Activated naive CD8-positive, alpha-beta T cell treated with anti-CD3 and anti-CD28 coated beads, Interleukin-2, amount 50 U/mL, for 24 hours (primary cell): ENCODE measurements at regions not wholly inside any gene's neighbourhood (a gene's known extent, or its start where the extent isn't known, plus 50 kb on each side); places are given as distances from the start of the nearest gene placed in this dataset.

Source experiments
- ATAC-seq: fragments of 150-1000 bp; cut with Tn5 transposase; one replicate; pipeline ENCODE4 v1.10.0; 2021
- DNase-seq: peaks from one replicate; pipeline ENCODE4 v3.0.0; 2021
- H3K27ac Mint-ChIP-seq: one replicate; pipeline ENCODE4 v1.8.0; 2021; ENCODE audit warnings: mild to moderate bottlenecking, mixed read lengths
- H3K27me3 Mint-ChIP-seq: one replicate; pipeline ENCODE4 v1.8.0; 2021; ENCODE audit warnings: mixed read lengths
- H3K36me3 Mint-ChIP-seq: one replicate; pipeline ENCODE4 v1.8.0; 2021; ENCODE audit warnings: low read depth, mixed read lengths
- H3K4me1 Mint-ChIP-seq: one replicate; pipeline ENCODE4 v1.8.0; 2021; ENCODE audit warnings: mixed read lengths
- H3K4me3 Mint-ChIP-seq: one replicate; pipeline ENCODE4 v1.8.0; 2021; ENCODE audit warnings: mild to moderate bottlenecking, moderate library complexity, mixed read lengths
- H3K9me3 Mint-ChIP-seq: one replicate; pipeline ENCODE4 v1.8.0; 2021; ENCODE audit warnings: mixed read lengths

GRCh38 chr15:61457050-61457733 lies 228.1 kb upstream of the RORA start:
- DNase-seq (no peak), ATAC-seq (no peak)
- Mint-ChIP-seq H3K4me3 (no peak overlapping the region), H3K27me3 (peaks cover 12% of the 10 kb centered on the region), H3K4me1 (no peaks in the 10 kb centered on the region), H3K36me3 (no peaks in the 10 kb centered on the region), H3K27ac (no peak overlapping the region), H3K9me3 (no peaks in the 10 kb centered on the region)

- peaks cover 5% of the 10 kb centered on the region for H3K27me3 Mint-ChIP-seq
- DNase-seq, result no peak
- no peak for ATAC-seq
- no peak overlapping the region for H3K27ac Mint-ChIP-seq
- no peaks in the 10 kb centered on the region for H3K36me3 Mint-ChIP-seq
- H3K9me3 Mint-ChIP-seq, result no peaks in the 10 kb centered on the region
- H3K4me3 Mint-ChIP-seq, result no peak overlapping the region
- no peaks in the 10 kb centered on the region for H3K4me1 Mint-ChIP-seq
These were observed 220.1 kb upstream of the RORA start for GRCh38 chr15:61449186-61449702.

- DNase-seq, result no peak
- no peak overlapping the region for H3K4me3 Mint-ChIP-seq
- H3K9me3 Mint-ChIP-seq, result no peaks in the 10 kb centered on the region
- no peaks in the 10 kb centered on the region for H3K36me3 Mint-ChIP-seq
- H3K4me1 Mint-ChIP-seq, result no peaks in the 10 kb centered on the region
- no peak overlapping the region for H3K27ac Mint-ChIP-seq
- H3K27me3 Mint-ChIP-seq, result peaks cover 9% of the 10 kb centered on the region
- ATAC-seq, result no peak
These were observed 218.9 kb upstream of the RORA start for GRCh38 chr15:61447981-61448380.

GRCh38 chr15:61444585-61444984 lies 215.5 kb upstream of the RORA start:
- H3K9me3 Mint-ChIP-seq, result no peaks in the 10 kb centered on the region
- ATAC-seq, result no peak

GRCh38 chr15:61442821-61443220 lies 213.7 kb upstream of the RORA start:
- Mint-ChIP-seq H3K36me3 (no peaks in the 10 kb centered on the region), H3K9me3 (no peaks in the 10 kb centered on the region), H3K4me3 (no peak overlapping the region), H3K27ac (no peak overlapping the region), H3K4me1 (no peaks in the 10 kb centered on the region), H3K27me3 (peaks cover 13% of the 10 kb centered on the region)
- ATAC-seq, result no peak
- no peak for DNase-seq

More at GRCh38 chr15:61444585-61444984, 215.5 kb upstream of the RORA start:
- H3K4me1 Mint-ChIP-seq, result no peaks in the 10 kb centered on the region
- peaks cover 13% of the 10 kb centered on the region for H3K27me3 Mint-ChIP-seq
- no peak overlapping the region for H3K27ac Mint-ChIP-seq
- no peak overlapping the region for H3K4me3 Mint-ChIP-seq
- H3K36me3 Mint-ChIP-seq, result no peaks in the 10 kb centered on the region
- no peak for DNase-seq

GRCh38 chr15:61441891-61442290 lies 212.8 kb upstream of the RORA start:
- peaks cover 13% of the 10 kb centered on the region for H3K27me3 Mint-ChIP-seq
- H3K9me3 Mint-ChIP-seq, result no peaks in the 10 kb centered on the region
- no peak overlapping the region for H3K4me3 Mint-ChIP-seq
- no peaks in the 10 kb centered on the region for H3K4me1 Mint-ChIP-seq
- ATAC-seq (no peak), DNase-seq (no peak)
- H3K36me3 Mint-ChIP-seq, result no peaks in the 10 kb centered on the region
- H3K27ac Mint-ChIP-seq, result no peak overlapping the region

- Mint-ChIP-seq H3K36me3 (no peaks in the 10 kb centered on the region), H3K4me3 (no peak overlapping the region), H3K27ac (no peak overlapping the region), H3K9me3 (no peaks in the 10 kb centered on the region), H3K4me1 (no peaks in the 10 kb centered on the region), H3K27me3 (peaks cover 8% of the 10 kb centered on the region)
- DNase-seq (no peak), ATAC-seq (no peak)
These were observed 197.4 kb upstream of the RORA start for GRCh38 chr15:61426466-61426865.

GRCh38 chr15:61425934-61426333 lies 196.8 kb upstream of the RORA start:
- peaks cover 8% of the 10 kb centered on the region for H3K27me3 Mint-ChIP-seq
- H3K9me3 Mint-ChIP-seq, result no peaks in the 10 kb centered on the region
- ATAC-seq, result no peak
- H3K4me1 Mint-ChIP-seq, result no peaks in the 10 kb centered on the region
- H3K27ac Mint-ChIP-seq, result no peak overlapping the region
- no peaks in the 10 kb centered on the region for H3K36me3 Mint-ChIP-seq
- no peak for DNase-seq
- H3K4me3 Mint-ChIP-seq, result no peak overlapping the region

- H3K27ac Mint-ChIP-seq, result no peak overlapping the region
- no peaks in the 10 kb centered on the region for H3K9me3 Mint-ChIP-seq
- H3K27me3 Mint-ChIP-seq, result peaks cover 10% of the 10 kb centered on the region
- no peaks in the 10 kb centered on the region for H3K36me3 Mint-ChIP-seq
- no peak overlapping the region for H3K4me3 Mint-ChIP-seq
- no peak for ATAC-seq
- DNase-seq, result no peak
- no peaks in the 10 kb centered on the region for H3K4me1 Mint-ChIP-seq
These were observed 193.7 kb upstream of the RORA start for GRCh38 chr15:61422773-61423172.

GRCh38 chr15:61421938-61422337 lies 192.8 kb upstream of the RORA start:
- Mint-ChIP-seq H3K4me3 (no peak overlapping the region), H3K36me3 (no peaks in the 10 kb centered on the region), H3K27me3 (peaks cover 10% of the 10 kb centered on the region), H3K9me3 (no peaks in the 10 kb centered on the region), H3K4me1 (no peaks in the 10 kb centered on the region), H3K27ac (no peak overlapping the region)
- ATAC-seq, result no peak
- DNase-seq, result no peak

GRCh38 chr15:61421470-61421869 lies 192.4 kb upstream of the RORA start:
- Mint-ChIP-seq H3K4me3 (no peak overlapping the region), H3K4me1 (no peaks in the 10 kb centered on the region), H3K9me3 (no peaks in the 10 kb centered on the region), H3K36me3 (no peaks in the 10 kb centered on the region), H3K27ac (no peak overlapping the region), H3K27me3 (peaks cover 10% of the 10 kb centered on the region)
- ATAC-seq (no peak), DNase-seq (no peak)

GRCh38 chr15:61420546-61420945 lies 191.4 kb upstream of the RORA start:
- Mint-ChIP-seq H3K4me1 (no peaks in the 10 kb centered on the region), H3K4me3 (no peak overlapping the region), H3K9me3 (no peaks in the 10 kb centered on the region), H3K27ac (no peak overlapping the region), H3K36me3 (no peaks in the 10 kb centered on the region), H3K27me3 (peaks cover 9% of the 10 kb centered on the region)
- DNase-seq (no peak), ATAC-seq (no peak)

GRCh38 chr15:61415617-61416120 lies 186.6 kb upstream of the RORA start:
- DNase-seq (no peak), ATAC-seq (no peak)
- Mint-ChIP-seq H3K4me3 (no peak overlapping the region), H3K4me1 (no peaks in the 10 kb centered on the region), H3K27me3 (peaks cover 12% of the 10 kb centered on the region), H3K27ac (no peak overlapping the region), H3K36me3 (no peaks in the 10 kb centered on the region), H3K9me3 (no peaks in the 10 kb centered on the region)

GRCh38 chr15:61411902-61412510 lies 182.9 kb upstream of the RORA start:
- DNase-seq, result no peak
- no peaks in the 10 kb centered on the region for H3K9me3 Mint-ChIP-seq
- H3K27ac Mint-ChIP-seq, result no peak overlapping the region
- H3K27me3 Mint-ChIP-seq, result peaks cover 18% of the 10 kb centered on the region
- ATAC-seq, result no peak
- no peak overlapping the region for H3K4me3 Mint-ChIP-seq
- H3K36me3 Mint-ChIP-seq, result no peaks in the 10 kb centered on the region
- H3K4me1 Mint-ChIP-seq, result no peaks in the 10 kb centered on the region

- no peak for DNase-seq
These were observed 181.6 kb upstream of the RORA start for GRCh38 chr15:61410662-61411061.

More at GRCh38 chr15:61410662-61411061, 181.6 kb upstream of the RORA start:
- Mint-ChIP-seq H3K9me3 (no peaks in the 10 kb centered on the region), H3K27ac (no peak overlapping the region), H3K4me1 (no peaks in the 10 kb centered on the region), H3K27me3 (peaks cover 19% of the 10 kb centered on the region), H3K36me3 (no peaks in the 10 kb centered on the region), H3K4me3 (no peak overlapping the region)
- ATAC-seq, result no peak
